GM12875 (cell line): ENCODE measurements at regions not wholly inside any gene's neighbourhood (a gene's known extent, or its start where the extent isn't known, plus 50 kb on each side); places are given as distances from the start of the nearest gene placed in this dataset.

Experiments used
- H3K4me3 ChIP-seq: one replicate; pipeline ENCODE4 v1.5.1; 2011; ENCODE audit warnings: low read depth, low read length, control low read depth
- TF ChIP-seq, protein P1 (sequence below): IDR thresholded peaks from 2 replicates; pipeline ENCODE4 v1.5.1; 2011; ENCODE audit warnings: low read depth, mild to moderate bottlenecking, control low read depth, inconsistent platforms, low read length, moderate library complexity, borderline replicate concordance; ENCODE audit not compliant: insufficient read depth

GRCh38 chr2:7673853-7674252, 756.6 kb downstream of the RNF144A start:
- H3K4me3 ChIP-seq: no peak overlapping the region
- TF ChIP-seq, protein P1, sequence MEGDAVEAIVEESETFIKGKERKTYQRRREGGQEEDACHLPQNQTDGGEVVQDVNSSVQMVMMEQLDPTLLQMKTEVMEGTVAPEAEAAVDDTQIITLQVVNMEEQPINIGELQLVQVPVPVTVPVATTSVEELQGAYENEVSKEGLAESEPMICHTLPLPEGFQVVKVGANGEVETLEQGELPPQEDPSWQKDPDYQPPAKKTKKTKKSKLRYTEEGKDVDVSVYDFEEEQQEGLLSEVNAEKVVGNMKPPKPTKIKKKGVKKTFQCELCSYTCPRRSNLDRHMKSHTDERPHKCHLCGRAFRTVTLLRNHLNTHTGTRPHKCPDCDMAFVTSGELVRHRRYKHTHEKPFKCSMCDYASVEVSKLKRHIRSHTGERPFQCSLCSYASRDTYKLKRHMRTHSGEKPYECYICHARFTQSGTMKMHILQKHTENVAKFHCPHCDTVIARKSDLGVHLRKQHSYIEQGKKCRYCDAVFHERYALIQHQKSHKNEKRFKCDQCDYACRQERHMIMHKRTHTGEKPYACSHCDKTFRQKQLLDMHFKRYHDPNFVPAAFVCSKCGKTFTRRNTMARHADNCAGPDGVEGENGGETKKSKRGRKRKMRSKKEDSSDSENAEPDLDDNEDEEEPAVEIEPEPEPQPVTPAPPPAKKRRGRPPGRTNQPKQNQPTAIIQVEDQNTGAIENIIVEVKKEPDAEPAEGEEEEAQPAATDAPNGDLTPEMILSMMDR: no peak

DNA sequence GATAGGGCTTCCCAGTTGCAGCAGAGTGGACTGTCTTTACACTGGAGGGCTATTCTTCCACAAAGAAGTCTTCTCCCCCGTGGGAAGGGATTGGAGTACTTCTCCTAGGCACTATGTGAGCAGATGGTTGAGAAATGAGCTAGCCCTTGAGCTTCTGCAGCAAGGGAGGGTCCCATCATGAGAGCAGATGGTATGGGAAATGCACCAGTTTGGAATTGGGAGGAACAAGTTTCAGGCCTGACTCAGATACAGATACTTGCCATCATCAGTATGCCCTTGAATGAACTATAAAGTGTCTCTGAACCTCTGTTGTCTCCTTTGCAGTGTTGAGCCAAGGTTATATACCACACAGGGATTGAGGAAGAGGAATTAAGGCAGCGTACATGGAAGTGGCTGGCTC, 757.4 kb downstream of the RNF144A start:
- TF ChIP-seq, protein P1: no peak
- no peak overlapping the region for H3K4me3 ChIP-seq

DNA sequence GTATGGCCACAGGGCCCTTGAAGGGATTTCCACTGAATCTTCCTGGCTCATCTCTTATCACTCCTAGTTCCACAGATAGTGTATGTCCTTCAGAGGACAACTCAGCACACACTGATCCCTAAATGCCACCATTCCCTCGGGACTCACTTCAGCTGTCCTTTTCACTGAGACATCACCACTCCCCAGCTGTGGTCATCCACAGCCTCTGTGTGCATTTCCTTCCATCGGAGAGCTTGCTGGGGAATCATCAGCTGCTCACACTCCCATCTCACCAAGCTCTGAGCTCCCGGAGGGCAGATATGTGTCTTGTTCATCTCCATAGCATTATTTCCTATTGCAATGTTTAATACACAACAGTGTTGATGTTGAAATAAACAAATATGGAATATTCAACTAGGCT, 759.5 kb downstream of the RNF144A start:
- TF ChIP-seq, protein P1: no peak

DNA sequence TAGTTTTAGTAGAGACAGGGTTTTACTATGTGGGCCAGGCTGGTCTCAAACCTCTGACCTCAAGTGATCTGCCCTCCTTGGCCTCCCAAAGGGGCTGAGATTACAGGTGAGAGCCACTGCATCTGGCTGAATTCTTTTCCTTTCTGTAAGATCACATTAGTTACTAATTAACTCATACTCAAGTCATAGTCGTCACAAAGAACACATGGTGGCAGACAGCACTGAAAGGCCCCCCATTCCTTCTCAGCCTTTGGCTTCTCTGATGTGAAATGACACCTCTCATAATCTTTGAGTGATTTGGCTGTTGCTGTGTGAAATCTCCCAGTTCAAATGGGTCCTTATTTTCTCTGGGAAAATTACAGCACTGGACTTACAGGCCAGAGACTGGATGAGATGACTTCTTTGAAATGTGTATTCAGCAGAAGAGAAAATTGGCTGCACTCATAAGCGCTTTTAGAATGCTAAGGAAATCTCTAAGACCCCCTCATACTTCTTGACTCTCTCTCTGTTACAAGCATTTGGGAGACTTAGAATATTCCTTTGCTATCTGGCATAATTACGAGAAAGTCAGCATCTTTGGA, 764.8 kb downstream of the RNF144A start:
- no peak overlapping the region for H3K4me3 ChIP-seq
- TF ChIP-seq, protein P1: no peak

More for the DNA sequence above, 759.5 kb downstream of the RNF144A start:
- no peak overlapping the region for H3K4me3 ChIP-seq

DNA sequence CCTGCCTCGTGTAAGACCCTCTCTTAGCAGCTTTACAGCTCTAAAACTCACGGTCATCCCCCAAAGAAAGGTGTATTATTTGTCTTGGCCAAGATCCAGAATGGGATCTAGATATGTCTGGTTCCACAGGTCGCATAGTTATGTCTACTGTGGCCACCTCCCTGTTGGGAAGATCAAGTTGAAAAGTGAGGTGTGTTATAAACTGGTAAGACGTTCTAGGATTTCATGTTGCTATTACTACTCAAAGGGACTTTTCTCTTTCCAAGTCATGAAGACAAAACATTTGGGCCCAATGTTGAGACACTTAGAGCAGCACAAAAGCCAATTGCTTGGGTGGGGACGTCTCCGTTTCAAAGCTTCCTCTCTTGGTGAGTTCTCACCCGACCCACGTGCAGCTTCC, 766.0 kb downstream of the RNF144A start:
- H3K4me3 ChIP-seq: no peak overlapping the region
- TF ChIP-seq, protein P1: no peak

GRCh38 chr2:7683708-7684107, 766.5 kb downstream of the RNF144A start:
- TF ChIP-seq, protein P1: no peak
- H3K4me3 ChIP-seq: no peak overlapping the region

DNA sequence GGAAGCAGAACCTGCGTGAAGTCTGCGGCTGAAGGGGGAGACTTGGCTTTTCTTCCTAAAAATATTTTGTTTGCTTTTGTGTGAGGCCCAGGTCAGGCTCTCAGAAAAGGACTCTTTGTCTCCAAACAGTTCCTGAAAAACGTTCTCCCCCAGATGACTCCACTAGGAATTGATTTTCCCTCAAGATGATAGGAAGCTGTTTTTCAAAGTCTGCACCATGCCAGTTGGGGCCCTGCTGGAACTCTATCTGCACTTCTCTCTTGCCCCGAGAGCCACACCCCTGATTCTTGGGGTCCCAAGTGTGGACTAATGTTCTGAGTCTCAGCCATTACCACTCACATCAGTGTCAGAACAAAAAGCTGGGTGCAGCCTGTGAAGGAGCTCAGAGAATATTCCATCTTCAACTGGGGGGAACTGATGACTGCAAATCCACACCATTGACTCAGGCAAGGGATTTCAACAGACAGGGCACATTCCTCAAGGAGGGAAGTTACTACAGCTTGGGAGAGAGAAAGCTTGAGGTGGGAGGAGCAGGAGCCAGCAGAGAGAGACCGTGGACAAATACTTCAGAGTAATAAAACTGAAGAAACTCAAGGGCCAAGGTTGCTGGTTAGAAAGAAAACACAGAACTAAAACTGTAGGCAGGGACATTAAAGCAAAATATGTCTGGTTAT, 768.3 kb downstream of the RNF144A start:
- TF ChIP-seq, protein P1: no peak

More for the DNA sequence above, 768.3 kb downstream of the RNF144A start:
- no peak overlapping the region for H3K4me3 ChIP-seq
